GM21576 (cell line): ENCODE measurements at regions not wholly inside any gene's neighbourhood (a gene's known extent, or its start where the extent isn't known, plus 50 kb on each side); places are given as distances from the start of the nearest gene placed in this dataset.

Source experiments
- ATAC-seq: cut with Tn5 transposase; IDR thresholded peaks from one replicate; pipeline ENCODE4 v1.9.1; 2021; ENCODE audit warnings: mild to moderate bottlenecking, moderate library complexity; ENCODE audit not compliant: unreplicated experiment

DNA sequence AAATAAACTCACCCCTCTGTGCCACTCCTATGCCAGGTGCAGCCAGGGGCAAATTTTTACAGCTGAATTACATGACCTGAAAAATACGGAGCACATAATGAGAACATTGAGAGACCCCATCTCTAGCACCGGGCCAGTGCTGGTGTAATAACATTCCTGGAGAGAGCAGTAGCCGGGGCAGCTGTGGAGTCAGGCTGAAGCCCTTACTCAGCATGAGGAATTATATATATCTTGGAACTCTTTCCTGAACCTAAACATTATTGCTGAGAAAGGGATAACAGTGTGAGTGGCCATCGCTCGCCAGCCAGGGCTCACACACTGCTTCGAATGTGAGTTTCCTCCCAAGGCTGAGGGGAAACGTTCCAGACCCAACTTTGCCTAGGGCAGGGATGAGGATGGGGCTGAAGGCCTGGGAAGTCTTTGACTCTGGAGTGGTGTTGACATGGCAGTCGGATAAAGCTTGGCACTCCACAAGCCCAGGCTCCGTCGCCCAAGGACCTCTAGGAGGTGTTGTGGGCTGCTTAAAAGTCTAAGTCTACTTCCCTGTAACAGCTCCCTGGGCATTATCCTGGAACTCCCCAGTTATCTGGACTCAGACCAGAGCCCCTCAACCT lies 269.8 kb downstream of the CDC5L start:
- ATAC-seq = no peak

DNA sequence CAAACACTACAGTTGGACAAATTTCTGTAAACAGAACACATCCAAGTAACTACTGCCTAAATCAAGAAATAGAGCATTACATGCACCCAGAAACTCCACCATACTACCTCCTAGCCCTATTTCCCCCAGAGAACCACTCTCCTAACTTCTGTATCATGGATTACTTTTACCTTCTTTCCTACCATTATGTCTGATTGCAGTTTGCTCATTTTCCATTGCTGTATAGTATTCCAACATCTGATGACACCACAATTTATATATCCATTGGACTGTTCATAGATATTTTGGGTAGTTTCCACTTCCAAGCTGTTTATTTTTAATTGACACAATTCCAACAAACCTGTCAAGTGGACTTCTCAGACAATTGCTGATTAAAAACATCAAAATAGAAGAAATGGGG lies 271.1 kb downstream of the CDC5L start:
- ATAC-seq = no peak

DNA sequence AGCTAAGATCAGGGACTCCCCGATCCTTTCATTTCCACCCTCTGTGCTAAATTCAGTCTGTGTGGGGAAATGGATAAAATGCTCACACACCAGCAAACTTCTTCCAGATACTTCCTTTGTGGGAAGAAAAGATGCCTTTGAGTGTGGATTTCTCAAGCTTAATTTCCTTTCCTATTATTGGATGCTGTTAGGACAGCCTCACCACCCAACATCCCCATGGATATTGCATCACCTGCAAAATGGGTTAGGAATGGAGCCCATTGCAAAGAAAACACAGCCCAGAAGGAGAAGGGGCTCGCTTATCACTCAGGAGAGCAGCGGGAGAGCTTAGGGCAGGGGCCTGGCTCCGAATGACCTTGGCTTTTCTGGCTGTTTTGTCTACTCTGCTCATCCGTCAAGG lies 272.2 kb downstream of the CDC5L start:
- no peak for ATAC-seq

DNA sequence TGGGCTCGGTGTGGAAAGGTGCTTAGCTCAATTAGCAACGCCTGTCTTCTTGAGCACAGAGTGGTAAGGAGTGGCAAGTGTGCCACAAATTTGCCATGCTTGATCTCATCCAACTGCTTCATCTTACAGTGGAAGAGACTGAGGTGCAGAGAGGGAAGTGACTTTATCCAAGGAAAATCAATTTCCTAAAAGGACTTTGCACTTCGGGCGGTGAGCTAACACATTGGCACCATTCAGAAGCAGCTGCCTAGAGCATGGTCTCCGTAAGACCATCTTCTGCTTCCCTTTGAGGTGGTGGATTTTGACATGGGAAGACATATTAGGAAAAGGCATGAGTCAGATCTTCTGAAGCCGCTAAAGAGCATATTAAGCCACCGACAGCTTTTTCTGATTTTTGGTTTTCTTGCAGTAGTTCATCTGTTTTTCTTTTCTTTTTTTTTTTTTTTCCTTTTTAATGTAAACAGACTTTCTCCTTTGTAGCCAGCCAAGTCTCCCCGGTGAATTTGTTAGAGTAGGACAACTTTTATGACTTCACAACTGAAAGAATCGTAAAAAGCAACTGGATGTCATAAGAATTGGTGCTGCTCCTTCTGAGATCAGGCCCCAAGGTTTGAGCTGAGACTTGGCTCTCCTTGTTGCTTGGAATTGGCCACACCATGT lies 273.2 kb downstream of the CDC5L start:
- no peak for ATAC-seq

DNA sequence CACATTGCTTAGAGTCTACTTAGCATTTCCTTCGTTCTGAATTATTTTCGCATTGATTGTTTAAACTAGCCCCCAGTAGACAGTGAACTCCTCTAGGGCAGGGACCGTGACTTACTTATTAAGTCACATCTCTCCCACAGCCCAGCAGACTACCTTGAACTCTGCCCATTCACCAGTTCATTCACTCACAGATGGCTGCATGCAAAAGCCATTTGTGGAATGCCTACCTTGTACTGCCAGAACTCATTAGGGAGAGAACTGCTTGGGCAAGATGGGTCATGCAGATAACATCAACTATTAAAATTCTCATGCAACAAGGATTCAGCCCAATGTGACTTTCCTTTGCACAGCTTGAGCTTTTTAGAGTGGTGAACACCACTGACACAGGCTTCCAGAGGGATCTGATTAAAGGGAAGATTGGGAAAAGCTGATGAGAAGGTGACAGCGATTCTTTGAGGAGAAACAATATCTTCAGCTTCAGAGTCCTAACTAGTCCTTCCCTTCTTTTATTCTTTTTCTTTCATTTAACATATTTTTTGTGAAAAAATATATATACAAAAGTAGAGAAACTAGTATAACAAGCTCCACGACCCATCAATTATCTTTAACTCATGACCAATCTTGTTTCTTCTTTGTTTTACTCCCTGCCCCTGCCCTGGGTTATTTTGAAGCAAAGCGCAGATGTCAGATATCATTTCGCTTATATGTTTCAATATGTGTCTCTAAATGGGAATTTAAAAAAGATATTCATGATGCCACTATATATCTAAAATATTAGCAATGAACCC lies 273.9 kb downstream of the CDC5L start:
- no peak for ATAC-seq

DNA sequence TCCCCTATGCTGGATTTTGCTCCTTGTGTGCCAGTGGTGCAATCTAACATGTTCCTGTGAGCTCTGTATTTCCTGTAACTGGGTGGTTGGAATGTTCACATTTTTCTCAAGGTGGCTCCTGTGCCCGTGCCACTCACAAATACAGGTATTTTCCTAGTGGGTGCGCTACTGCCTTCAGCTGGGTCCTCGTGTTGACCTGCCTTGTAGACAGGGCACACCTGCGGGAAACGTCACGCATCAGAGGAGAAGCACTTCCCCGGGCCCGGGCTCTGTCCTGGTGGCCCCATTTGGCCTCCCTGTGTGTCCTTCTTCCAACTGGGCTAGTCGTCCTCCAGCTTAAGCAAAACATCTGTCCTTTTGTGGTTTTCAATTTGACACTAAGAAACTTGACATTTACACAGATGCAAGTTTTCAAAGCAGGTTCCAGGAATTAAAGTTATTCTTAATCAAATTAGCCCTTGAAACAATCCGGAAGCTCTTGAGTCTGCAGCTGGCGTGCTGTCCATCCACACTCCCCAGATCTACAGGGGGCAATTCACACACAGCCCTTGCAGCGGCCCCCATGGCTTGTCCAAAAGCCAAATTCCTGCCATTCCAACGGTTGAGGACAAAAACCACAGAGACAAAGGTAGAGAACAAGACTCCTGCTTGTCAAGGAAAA lies 275.1 kb downstream of the CDC5L start:
- no peak for ATAC-seq

DNA sequence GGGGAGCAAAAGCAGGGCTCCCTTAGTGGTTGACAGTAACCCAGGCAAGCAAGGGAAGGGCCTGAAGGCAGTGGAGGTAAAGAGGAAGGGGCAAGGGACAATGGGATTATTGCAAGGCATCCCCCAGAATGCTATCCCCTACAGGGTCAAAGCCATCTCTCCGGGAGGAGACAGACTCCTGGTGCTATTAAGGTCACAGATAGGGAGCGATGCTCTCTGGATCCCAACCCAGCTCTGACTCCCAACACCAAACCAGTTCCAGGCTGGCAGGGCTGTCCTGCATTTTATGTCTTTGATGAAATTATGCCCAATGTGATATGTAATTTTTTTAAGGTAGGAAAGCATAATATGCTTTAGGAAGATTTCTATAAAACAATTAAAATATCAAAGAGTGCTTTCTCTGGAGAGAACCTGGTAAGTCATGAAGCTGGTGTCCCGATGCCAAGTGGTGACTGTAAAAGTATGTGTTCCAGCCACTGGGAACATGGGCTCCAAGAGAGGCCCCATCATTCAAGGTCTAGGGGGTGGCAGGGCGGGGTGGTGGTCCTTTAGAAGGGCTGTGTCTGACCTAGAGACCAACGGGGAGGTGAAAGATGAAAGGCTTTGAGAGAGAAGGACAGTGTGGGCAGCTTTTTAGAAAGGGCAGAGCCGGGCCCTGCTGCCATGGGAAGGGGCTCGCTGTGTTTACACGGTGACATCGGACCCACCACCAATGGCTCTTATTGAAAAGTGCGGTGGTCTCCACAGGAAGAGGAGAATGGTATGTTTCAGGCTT lies 276.5 kb downstream of the CDC5L start:
- no peak for ATAC-seq

DNA sequence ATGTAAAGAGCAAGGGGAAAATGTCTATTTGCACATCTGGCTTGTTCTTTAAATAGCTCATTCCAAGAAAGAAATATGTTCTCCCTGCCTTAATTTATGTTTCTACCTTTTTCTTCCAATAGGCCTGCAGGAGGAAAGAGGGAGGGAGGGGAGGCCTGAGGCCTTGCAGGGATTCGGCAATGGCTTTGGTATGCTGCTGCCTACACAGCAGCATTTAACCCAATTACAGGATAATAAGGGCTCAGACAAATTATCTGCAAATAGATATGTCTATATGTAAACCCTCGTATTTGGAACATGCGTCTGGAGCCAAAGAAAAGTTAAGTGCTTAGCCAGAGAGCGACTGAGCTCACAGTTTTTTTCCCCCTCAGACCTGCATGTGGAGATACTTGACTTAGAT lies 277.2 kb downstream of the CDC5L start:
- no peak for ATAC-seq

DNA sequence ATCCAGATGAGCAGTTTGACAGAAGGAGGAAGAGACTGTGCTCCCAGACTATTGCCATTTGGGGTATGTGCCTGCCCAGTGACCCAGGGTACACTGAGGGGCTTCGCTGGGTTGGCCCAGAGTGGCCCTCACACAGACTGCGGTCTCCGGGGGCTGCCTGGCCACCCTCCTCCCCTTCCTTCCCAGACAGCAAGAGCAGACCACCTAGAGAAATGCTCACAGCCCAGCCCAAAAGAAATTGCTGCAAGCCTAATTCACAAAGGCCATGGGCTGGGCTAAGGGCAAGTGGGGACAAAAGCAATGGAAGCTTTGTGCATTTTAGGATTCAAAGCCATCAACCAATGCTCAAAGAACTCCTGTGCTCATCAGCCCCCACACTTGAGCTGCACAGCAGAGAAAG lies 277.6 kb downstream of the CDC5L start:
- no peak for ATAC-seq

DNA sequence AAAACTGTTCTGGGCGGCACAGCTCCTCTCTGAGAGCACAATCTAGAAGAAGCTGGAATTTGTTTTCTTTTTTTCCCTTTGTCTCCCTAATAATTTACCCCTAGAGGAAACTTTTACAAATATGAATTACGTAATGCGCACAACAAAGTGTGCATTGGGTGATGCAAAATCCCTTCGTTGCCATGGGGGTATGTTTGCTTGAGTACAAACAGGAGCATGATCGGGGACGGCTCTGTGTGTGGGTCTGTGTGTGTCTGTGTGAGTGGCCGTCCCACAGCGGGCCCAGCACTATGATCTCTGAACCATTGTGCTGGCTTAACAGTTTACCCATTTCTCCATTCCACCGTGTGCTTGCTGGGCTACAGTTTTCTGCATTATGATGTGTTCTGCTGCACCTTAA lies 278.2 kb downstream of the CDC5L start:
- ATAC-seq = no peak

DNA sequence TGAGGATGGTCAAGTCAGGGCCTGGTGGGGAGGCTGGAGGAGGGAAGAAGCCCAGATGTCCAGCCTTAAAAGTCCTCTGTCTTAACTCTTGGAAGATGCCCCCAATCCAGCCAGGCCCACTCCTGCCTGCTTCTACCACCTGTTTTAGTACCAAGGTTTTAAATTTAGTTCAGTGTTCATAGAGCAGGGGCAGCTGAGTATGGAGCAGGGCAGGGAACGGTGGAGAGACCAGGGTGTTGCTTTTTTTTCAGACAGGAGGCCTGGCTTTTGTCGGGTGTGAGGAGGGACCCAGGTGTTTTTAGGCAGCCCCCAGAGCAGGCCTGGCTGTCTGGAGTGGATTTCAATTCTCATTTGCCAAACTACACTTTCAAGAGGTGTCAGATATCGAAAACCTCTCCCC lies 278.8 kb downstream of the CDC5L start:
- no peak for ATAC-seq

DNA sequence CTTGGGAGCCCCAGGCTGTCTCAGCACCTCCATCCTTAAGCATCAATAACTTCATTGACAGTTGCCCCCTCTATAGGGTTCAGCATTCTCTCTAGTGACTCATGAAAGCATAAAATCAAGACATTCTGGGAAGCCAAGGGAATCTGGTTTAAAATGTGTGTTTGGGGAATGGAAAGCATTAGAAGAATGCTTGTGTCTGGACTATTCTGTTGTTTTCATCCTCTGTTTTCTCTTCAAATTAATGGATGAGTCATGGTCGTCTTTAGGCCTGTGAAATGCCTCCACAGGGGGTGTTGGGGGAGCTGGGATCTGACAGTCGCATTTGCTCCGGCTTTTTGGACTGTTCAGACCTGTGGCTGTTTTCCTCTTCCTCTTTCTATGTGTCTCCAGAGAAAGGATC lies 279.7 kb downstream of the CDC5L start:
- no peak for ATAC-seq

DNA sequence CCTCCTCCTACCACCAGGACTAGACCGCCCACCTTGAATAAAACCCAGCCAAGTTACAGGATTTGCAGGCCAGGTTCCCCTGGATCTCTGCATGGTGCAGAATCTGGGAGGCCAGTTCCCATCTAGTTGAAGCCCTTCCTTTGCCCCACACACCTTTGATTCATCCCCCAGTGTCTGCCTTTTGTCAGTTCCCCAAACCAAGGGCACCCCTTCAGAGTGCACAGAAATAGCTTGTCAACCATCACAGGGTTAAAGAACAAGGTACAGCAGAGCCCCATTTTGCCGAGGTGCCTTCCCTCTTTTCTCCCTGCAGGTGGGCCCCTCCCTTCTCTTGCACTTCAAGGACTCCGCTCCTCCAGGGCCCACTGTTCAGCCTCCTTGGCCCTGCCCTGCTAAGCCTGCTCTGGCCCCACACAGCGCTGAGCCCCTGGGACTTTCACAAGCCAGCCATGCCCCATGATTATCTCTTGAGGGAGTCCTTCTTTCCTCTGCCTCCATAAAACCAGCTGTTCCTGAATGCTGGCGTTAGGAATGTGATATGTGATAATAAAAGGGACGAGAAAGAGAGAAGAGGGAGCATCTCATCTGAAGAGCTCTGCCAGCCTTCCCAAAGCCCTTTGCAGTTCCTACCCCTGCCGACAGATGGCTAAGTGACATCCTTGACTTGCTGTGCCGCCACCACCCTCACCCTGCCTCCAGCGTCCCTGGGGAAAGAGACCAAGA lies 280.3 kb downstream of the CDC5L start:
- no peak for ATAC-seq

DNA sequence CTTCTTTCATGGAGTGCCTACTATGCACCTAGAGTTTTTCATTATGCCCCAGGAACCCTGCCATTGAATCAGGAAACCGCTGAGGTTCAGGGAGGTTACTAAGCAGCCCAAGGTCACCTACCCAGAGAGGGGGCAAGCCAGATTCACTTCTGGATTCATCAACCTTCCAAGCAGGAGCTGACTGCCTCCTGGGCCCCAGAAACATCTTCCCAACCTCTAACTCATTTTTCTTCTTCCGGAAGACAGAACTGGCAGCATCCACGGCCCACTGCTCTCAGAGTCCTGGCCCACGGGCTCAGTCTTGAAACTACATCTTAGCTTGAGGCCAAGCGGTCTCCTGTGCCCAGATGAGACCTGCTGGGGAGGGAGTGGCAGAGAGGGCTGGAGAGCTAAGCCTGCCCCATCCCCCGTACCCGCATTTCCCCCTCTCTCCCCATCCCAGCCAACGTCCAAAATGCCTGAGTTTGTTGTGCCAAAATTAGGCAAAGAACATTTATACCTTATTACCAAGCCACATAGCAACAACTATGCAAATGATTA lies 281.0 kb downstream of the CDC5L start:
- no peak for ATAC-seq

DNA sequence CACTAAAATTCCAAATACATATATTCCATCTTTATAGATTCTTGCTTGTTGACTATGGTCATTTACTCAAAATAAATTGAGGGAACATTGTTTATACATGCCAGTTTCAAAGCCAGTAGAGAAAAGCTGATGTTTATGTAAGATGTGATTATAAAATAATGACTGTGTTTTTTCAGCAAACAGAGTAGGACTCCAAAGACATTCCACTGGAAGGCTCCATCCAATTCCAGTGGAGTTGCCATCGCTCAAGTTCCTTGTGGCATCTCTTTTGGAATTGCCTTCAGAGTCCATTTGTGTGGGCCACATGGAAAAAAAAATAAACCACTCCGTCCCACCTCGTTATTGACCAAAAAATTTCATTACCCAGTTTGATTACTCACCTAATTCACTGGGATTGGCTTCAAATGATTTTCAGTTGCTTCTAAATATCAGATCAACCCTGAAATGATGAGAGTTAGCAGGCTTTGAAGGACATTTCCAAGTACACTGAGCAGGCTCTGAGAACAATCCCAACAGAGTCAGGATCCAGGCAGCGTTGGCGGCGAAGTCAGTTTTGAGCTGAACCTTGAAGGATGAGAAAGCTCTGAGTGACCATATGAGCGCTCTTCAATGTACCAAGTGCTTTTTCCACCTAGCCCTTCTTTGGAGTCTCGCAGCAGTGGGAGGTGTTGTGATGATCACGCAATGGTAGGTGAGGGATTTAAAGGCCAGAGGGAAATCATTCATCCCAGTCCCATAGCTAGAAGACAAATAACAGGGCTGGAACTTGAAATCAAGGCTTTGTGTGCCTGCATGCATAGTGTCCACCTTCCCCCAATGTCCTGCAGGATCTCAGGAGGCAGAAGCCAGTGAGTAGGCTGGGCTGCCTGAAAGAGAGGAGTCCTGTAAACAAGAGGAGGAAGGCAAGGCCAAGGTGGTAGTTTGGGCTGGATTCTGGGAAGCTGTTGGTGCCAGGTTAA lies 281.7 kb downstream of the CDC5L start:
- ATAC-seq = no peak

DNA sequence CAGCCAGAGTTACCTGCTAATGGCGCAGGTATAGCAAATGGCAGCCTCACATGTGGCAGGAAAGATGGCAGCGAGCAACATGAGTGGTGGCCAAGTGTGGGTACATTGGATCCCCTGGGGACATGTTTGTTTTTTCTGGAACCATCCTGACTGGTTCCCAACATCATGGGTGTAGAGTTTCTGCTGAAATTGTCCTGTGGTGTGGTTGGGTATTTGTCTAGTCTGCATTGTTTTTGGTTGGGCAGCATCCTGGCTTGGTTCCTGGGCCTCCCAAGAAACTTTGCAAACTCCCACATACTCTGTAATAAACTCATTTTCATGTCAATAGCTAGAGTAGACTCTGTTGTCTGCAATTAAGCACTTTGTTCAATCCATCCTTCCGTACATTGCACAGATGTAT lies 282.6 kb downstream of the CDC5L start:
- no peak for ATAC-seq

DNA sequence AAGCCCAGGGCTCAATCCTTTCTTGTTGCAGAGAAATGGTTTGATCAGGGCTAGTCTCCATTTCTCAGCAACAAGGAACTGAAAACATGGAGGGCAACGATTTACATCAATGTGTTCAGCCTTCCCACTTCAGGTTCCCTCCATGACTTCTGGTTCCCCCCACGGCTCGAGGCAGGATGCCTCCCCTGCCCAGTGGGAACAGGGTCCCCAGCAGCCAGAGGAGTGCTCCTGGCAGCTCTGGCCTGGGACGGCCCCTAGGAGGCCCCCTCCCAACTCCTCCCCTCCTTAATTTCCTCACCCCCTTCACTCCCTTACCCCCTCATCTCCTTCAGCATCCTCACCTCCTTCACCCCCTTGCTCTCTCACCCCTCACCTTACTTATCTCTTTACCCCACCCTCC lies 283.8 kb downstream of the CDC5L start:
- ATAC-seq = no peak

DNA sequence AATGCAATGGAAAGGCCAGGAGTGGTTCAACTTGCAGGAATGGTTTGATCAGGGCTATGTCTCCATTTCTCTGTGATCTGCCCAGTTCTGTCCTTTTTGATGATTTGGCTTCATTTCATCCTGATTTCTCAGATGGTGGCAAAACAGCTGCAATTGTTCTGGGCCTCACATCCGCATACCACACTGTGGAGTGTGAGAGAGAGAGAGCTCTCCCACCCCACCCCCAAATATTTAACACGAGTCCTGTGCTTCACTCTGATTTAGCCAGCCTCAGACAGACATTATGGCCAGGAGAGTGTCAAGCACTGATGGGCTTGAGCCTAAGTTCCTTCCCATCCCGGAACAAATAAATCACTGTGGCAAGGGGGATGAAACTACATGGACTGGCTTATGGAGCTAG lies 284.6 kb downstream of the CDC5L start:
- ATAC-seq = no peak

DNA sequence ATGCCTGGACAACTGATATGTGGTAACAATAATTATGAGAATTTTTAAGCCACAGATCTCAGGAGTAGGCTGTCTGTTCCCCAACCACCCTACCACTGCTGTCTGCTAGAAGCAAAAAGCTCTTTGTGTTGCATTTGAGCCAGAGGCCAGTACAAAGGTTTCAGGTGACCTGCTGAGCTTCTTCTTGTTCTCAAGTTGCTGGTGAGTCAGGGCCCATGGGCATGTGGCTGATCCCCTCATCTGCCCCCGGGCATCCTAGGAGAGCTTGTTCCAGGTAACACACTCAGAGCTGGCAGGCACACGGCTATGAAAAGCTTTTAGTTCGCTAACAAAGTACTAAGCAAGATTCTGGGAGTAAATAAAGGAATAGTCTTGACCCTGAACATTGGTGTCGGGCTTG lies 285.3 kb downstream of the CDC5L start:
- no peak for ATAC-seq
